Naive thymus-derived CD8-positive, alpha-beta T cell (primary cell): ENCODE measurements at regions not wholly inside any gene's neighbourhood (a gene's known extent, or its start where the extent isn't known, plus 50 kb on each side); places are given as distances from the start of the nearest gene placed in this dataset.

Experiments used
- ATAC-seq, 2 donors: fragments of 150-1000 bp; cut with Tn5 transposase in 1 of 2; sonication (Bioruptor Pico), chemical (Tn5 transposase) in 1 of 2; 1 replicate in 1 of 2; 2 replicates in 1 of 2; pipeline ENCODE4 v1.10.0; 2021; ENCODE audit warnings: mild to moderate bottlenecking in 2 of 2, moderate library complexity in 2 of 2
- POLR2A ChIA-PET: fragments of 350-600 bp; sonication (Branson Sonifier 250); formaldehyde crosslinking; loops from one replicate; lab custom pipeline; 2021; ENCODE audit warnings: antibody characterized with exemption; lab: Charles Lee
- DNase-seq, 10 donors: peaks; one replicate each; pipeline versions ENCODE4 v3.0.0 to v3.0.0-alpha.2; 2020 to 2022
- H3K27ac Mint-ChIP-seq, 10 donors: one replicate each; pipeline ENCODE4 v1.8.0; 2020 to 2022; ENCODE audit warnings: mild to moderate bottlenecking in 10 of 10, mixed read lengths in 10 of 10, moderate library complexity in 4 of 10, inconsistent platforms in 1 of 10
- H3K27me3 Mint-ChIP-seq, 5 donors: one replicate each; pipeline ENCODE4 v1.8.0; 2021 to 2022; ENCODE audit warnings: mixed read lengths in 5 of 5
- H3K36me3 Mint-ChIP-seq, 3 donors: one replicate each; pipeline ENCODE4 v1.8.0; 2020 to 2022; ENCODE audit warnings: mixed read lengths in 3 of 3, mild to moderate bottlenecking in 2 of 3, inconsistent platforms in 1 of 3
- H3K4me1 Mint-ChIP-seq, 4 donors: one replicate each; pipeline ENCODE4 v1.8.0; 2021 to 2022; ENCODE audit warnings: mixed read lengths in 4 of 4
- H3K4me3 Mint-ChIP-seq, 10 donors: one replicate each; pipeline ENCODE4 v1.8.0; 2020 to 2022; ENCODE audit warnings: mild to moderate bottlenecking in 10 of 10, mixed read lengths in 10 of 10, moderate library complexity in 6 of 10, inconsistent platforms in 1 of 10
- H3K9me3 Mint-ChIP-seq, 9 donors: one replicate each; pipeline ENCODE4 v1.8.0; 2020 to 2022; ENCODE audit warnings: mixed read lengths in 9 of 9, mild to moderate bottlenecking in 3 of 9, inconsistent platforms in 1 of 9, moderate library complexity in 1 of 9

DNA sequence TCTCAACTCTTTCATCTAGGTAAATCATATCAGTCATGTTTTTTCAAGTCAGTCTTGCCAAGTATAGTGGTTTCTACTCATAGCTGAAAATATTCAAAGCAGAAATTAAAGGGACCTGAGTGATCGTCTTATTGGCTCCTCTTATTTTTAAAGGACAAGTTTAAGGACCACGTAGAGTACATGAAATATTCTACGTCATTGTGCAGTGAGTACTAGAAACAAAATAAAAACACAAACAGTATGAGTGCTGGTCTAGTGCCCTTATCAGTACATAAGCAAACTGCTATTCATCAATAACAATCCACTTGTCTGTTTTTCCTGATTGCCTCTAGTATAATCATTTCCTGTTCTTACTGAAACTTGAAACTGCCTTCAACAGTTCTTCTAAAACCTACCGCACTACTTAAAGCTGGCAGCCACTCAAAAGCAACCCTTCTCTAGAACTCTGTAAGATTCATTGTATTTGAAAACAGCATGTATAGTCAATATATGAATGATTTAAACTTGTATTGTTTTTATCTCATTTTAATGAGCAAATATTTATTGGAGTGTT is 853.7 kb downstream of the TAF11L14 start:
- no peak for ATAC-seq
- no peaks in the 10 kb centered on the region for H3K4me1 Mint-ChIP-seq

GRCh38 chr5:18489703-18490102 is 855.4 kb downstream of the TAF11L14 start:
- H3K27ac Mint-ChIP-seq: no peak overlapping the region
- POLR2A ChIA-PET: no interaction called here
- no peaks in the 10 kb centered on the region for H3K36me3 Mint-ChIP-seq
- H3K27me3 Mint-ChIP-seq: no peaks in the 10 kb centered on the region
- no peak for DNase-seq
- H3K4me1 Mint-ChIP-seq: no peaks in the 10 kb centered on the region
- H3K4me3 Mint-ChIP-seq: no peak overlapping the region
- peaks cover 0 to 10% (median 3%) of the 10 kb centered on the region in 9 donors for H3K9me3 Mint-ChIP-seq
- no peak for ATAC-seq

More for the DNA sequence above, 853.7 kb downstream of the TAF11L14 start:
- no peaks in the 10 kb centered on the region for H3K36me3 Mint-ChIP-seq
- no peak overlapping the region for H3K27ac Mint-ChIP-seq
- H3K9me3 Mint-ChIP-seq: peaks cover 0 to 17% (median 5%) of the 10 kb centered on the region in 9 donors
- POLR2A ChIA-PET: no interaction called here
- DNase-seq: no peak
- no peaks in the 10 kb centered on the region for H3K27me3 Mint-ChIP-seq
- H3K4me3 Mint-ChIP-seq: no peak overlapping the region

DNA sequence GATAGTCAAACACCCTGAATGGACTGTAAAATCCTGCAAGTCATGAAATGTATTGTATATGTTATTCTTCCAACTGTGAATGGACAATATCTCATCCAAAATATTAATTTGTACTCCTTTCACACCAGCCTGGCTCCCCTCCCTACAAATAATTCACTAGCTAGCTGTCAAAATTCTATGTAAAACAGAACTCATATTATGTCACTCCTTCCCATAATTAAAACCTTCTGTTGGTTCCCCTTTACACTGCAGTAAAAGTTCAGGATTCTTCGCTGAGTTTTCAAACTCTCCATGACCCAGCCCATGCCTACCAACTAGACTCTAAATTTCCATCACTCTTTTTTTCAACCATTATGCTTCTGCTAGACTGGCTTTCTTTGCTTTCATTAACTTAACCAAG is 857.1 kb downstream of the TAF11L14 start:
- Mint-ChIP-seq H3K36me3 (no peaks in the 10 kb centered on the region), H3K27ac (no peak overlapping the region), H3K27me3 (no peaks in the 10 kb centered on the region), H3K9me3 (peaks cover 0 to 14% (median 6%) of the 10 kb centered on the region in 9 donors), H3K4me3 (no peak overlapping the region), H3K4me1 (no peaks in the 10 kb centered on the region)
- DNase-seq (no peak), ATAC-seq (no peak)
- POLR2A ChIA-PET: no interaction called here

DNA sequence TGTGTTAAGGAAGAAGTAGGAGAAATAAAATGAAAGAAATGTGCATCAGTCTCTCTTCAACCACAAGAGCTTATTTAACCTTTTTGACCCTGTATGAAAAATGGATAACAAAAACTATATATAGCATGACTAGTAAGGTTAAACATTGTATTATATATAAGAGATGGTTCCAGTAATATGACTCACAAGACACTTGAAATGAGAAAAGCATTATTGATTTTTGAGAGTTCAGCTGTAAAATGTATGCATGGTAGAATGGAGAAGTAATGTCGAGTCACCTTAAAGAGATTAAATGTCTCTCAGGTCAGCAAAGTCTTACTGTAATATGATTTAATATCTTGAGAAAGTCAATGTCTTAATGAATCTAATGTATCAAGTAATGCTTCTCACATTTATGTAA is 860.9 kb downstream of the TAF11L14 start:
- POLR2A ChIA-PET: no interaction called here
- Mint-ChIP-seq H3K27ac (no peak overlapping the region), H3K36me3 (no peaks in the 10 kb centered on the region), H3K4me1 (no peaks in the 10 kb centered on the region), H3K27me3 (no peaks in the 10 kb centered on the region), H3K9me3 (peaks cover 0 to 25% (median 9%) of the 10 kb centered on the region in 9 donors), H3K4me3 (no peak overlapping the region)
- DNase-seq: no peak
- no peak for ATAC-seq

DNA sequence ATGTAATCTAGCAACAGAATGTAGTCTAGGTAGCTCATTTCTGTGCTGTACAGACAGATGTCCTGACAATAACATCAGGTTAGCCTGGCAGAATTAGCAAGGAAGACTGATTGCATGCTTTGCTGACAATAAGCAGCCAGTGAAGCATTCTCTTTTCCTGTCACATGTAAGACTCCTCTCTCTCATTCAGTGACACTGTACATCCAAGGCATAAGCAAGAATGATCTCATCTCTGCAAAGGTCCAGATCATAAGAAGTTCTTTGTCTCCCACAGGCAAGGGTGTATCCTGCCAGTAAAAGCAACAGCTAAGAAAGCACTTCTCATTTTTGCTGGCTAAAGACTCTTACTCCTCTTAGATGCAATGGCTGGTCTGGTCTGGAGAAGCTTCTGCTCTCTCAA is 861.8 kb downstream of the TAF11L14 start:
- peaks cover 0 to 24% (median 6%) of the 10 kb centered on the region in 9 donors for H3K9me3 Mint-ChIP-seq
- no peak for ATAC-seq
- POLR2A ChIA-PET: no interaction called here
- no peak overlapping the region for H3K4me3 Mint-ChIP-seq
- no peaks in the 10 kb centered on the region for H3K4me1 Mint-ChIP-seq
- H3K36me3 Mint-ChIP-seq: no peaks in the 10 kb centered on the region
- no peak overlapping the region for H3K27ac Mint-ChIP-seq
- DNase-seq: no peak
- no peaks in the 10 kb centered on the region for H3K27me3 Mint-ChIP-seq

GRCh38 chr5:18497089-18497488 is 862.8 kb downstream of the TAF11L14 start:
- POLR2A ChIA-PET: no interaction called here
- Mint-ChIP-seq H3K4me3 (no peak overlapping the region), H3K4me1 (no peaks in the 10 kb centered on the region), H3K9me3 (peaks cover 0 to 15% (median 6%) of the 10 kb centered on the region in 9 donors), H3K27ac (no peak overlapping the region), H3K27me3 (no peaks in the 10 kb centered on the region), H3K36me3 (no peaks in the 10 kb centered on the region)
- no peak for DNase-seq
- no peak for ATAC-seq

GRCh38 chr5:18503797-18504328 is 869.6 kb downstream of the TAF11L14 start:
- POLR2A ChIA-PET: no interaction called here
- Mint-ChIP-seq H3K36me3 (no peaks in the 10 kb centered on the region), H3K4me3 (no peak overlapping the region), H3K9me3 (peaks cover 0 to 16% (median 8%) of the 10 kb centered on the region in 9 donors), H3K27me3 (no peaks in the 10 kb centered on the region), H3K27ac (no peak overlapping the region), H3K4me1 (no peaks in the 10 kb centered on the region)
- DNase-seq (no peak), ATAC-seq (no peak)

DNA sequence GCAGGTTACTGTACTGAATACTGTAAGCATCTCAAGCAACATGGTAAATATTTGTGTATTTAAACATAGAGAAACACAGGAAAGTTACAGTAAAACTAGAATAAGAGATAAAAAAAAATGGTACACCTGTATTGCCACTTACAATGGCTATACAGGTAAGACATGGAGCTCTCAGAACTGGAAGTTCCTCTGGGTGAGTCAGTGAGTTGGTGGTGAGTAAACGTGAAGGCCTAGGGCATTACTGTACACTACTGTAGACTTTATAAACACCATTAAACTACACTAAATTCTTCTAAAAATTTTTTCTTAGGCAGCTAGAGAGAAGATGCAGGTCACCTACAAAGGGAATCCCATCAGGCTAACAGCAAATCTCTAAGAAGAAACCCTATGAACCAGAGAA is 872.9 kb downstream of the TAF11L14 start:
- Mint-ChIP-seq H3K27ac (no peak overlapping the region), H3K27me3 (no peaks in the 10 kb centered on the region), H3K4me3 (no peak overlapping the region), H3K36me3 (no peaks in the 10 kb centered on the region), H3K4me1 (no peaks in the 10 kb centered on the region), H3K9me3 (peaks cover 0 to 21% (median 10%) of the 10 kb centered on the region in 9 donors)
- POLR2A ChIA-PET: no interaction called here
- no peak for ATAC-seq
- DNase-seq: no peak

- H3K27me3 Mint-ChIP-seq: no peaks in the 10 kb centered on the region
- H3K36me3 Mint-ChIP-seq: peaks cover 0 to 12% (median 0%) of the 10 kb centered on the region in 3 donors
- peaks cover 0 to 29% (median 11%) of the 10 kb centered on the region in 9 donors for H3K9me3 Mint-ChIP-seq
- DNase-seq: no peak
- ATAC-seq: no peak
- no peaks in the 10 kb centered on the region for H3K4me1 Mint-ChIP-seq
- POLR2A ChIA-PET: no interaction called here
- no peak overlapping the region for H3K4me3 Mint-ChIP-seq
- no peak overlapping the region for H3K27ac Mint-ChIP-seq
Measured at GRCh38 chr5:18517641-18518380, 883.6 kb downstream of the TAF11L14 start.

- POLR2A ChIA-PET: no interaction called here
- no peak overlapping the region for H3K4me3 Mint-ChIP-seq
- DNase-seq (no peak), ATAC-seq (no peak)
- no peaks in the 10 kb centered on the region for H3K4me1 Mint-ChIP-seq
- no peak overlapping the region for H3K27ac Mint-ChIP-seq
- no peaks in the 10 kb centered on the region for H3K27me3 Mint-ChIP-seq
- H3K36me3 Mint-ChIP-seq: peaks cover 0 to 12% (median 0%) of the 10 kb centered on the region in 3 donors
- peaks cover 0 to 20% (median 9%) of the 10 kb centered on the region in 9 donors for H3K9me3 Mint-ChIP-seq
Measured at GRCh38 chr5:18523380-18523779, 889.1 kb downstream of the TAF11L14 start.

- H3K36me3 Mint-ChIP-seq: no peaks in the 10 kb centered on the region
- peaks cover 0 to 10% (median 0%) of the 10 kb centered on the region in 9 donors for H3K9me3 Mint-ChIP-seq
- H3K4me3 Mint-ChIP-seq: no peak overlapping the region
- H3K27me3 Mint-ChIP-seq: no peaks in the 10 kb centered on the region
- no peaks in the 10 kb centered on the region for H3K4me1 Mint-ChIP-seq
- DNase-seq: no peak
- no peak overlapping the region for H3K27ac Mint-ChIP-seq
- POLR2A ChIA-PET: no interaction called here
- ATAC-seq: no peak
Measured at GRCh38 chr5:18526792-18527405, 892.6 kb downstream of the TAF11L14 start.

DNA sequence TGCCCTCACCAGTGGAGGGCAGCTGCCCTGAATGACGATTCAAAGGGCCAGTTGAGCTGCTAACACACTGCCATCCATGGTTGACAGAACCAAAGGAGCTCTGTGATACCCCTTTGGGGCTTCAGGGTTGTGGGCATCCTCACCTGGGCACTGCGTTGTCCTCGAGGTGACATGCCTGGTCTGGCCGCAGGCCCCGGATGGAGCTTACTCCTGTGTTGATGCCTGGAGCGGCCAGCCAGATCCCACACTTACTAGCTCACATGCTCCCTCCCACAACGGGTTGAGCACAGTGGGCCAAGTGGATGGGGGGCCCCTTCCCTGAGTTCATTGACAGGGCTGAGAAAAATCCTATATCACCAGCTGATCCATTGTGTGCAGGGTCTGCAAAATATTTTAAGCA is 898.9 kb downstream of the TAF11L14 start:
- Mint-ChIP-seq H3K27ac (no peak overlapping the region), H3K4me1 (no peaks in the 10 kb centered on the region), H3K27me3 (no peaks in the 10 kb centered on the region), H3K4me3 (no peak overlapping the region), H3K9me3 (peaks cover 0 to 19% (median 2%) of the 10 kb centered on the region in 9 donors), H3K36me3 (no peaks in the 10 kb centered on the region)
- POLR2A ChIA-PET: no interaction called here
- ATAC-seq (no peak), DNase-seq (no peak)

GRCh38 chr5:18534119-18534518 is 899.9 kb downstream of the TAF11L14 start:
- ATAC-seq (no peak), DNase-seq (no peak)
- no peaks in the 10 kb centered on the region for H3K4me1 Mint-ChIP-seq
- no peaks in the 10 kb centered on the region for H3K27me3 Mint-ChIP-seq
- no peak overlapping the region for H3K4me3 Mint-ChIP-seq
- no peaks in the 10 kb centered on the region for H3K36me3 Mint-ChIP-seq
- H3K27ac Mint-ChIP-seq: no peak overlapping the region
- peaks cover 0 to 19% (median 2%) of the 10 kb centered on the region in 9 donors for H3K9me3 Mint-ChIP-seq
- POLR2A ChIA-PET: no interaction called here
